ENCODE measurements at regions not wholly inside any gene's neighbourhood (a gene's known extent, or its start where the extent isn't known, plus 50 kb on each side); places are given as distances from the start of the nearest gene placed in this dataset.

- TF ChIP-seq POLR2AphosphoS5 (IDR thresholded peaks at IDR 0.05) (no peak), CTCF (IDR thresholded peaks at IDR 0.05) (no peak), EP300 (IDR thresholded peaks at IDR 0.05) (no peak), POLR2A (IDR thresholded peaks at IDR 0.05) (no peak)
- WGBS, result 82% methylated on average over 5 of the region's 5 CpGs
- Histone ChIP-seq H3K27ac (no peak overlapping the region), H3K27me3 (no peaks in the 10 kb centered on the region), H3K36me3 (no peaks in the 10 kb centered on the region), H3K4me1 (peaks cover 7% of the 10 kb centered on the region), H3K4me3 (no peak overlapping the region), H3K9me3 (no peaks in the 10 kb centered on the region)
- DNase-seq (ENCODE audit: low spot score in 2 of 2), result no peak
Measured at GRCh38 chr4:24319387-24319786, 265.0 kb downstream of the DHX15 start.

GRCh38 chr4:24315056-24315455 is 269.3 kb downstream of the DHX15 start:
- Histone ChIP-seq H3K27ac (no peak overlapping the region), H3K4me1 (no peaks in the 10 kb centered on the region), H3K4me3 (no peak overlapping the region), H3K36me3 (no peaks in the 10 kb centered on the region), H3K9me3 (no peaks in the 10 kb centered on the region), H3K27me3 (no peaks in the 10 kb centered on the region)
- 93% methylated on average over 1 of the region's 1 CpG for WGBS
- TF ChIP-seq CTCF (IDR thresholded peaks at IDR 0.05) (no peak), POLR2AphosphoS5 (IDR thresholded peaks at IDR 0.05) (no peak), EP300 (IDR thresholded peaks at IDR 0.05) (no peak)
- DNase-seq (ENCODE audit: low spot score in 2 of 2), result no peak

GRCh38 chr4:24312261-24312913 is 272.0 kb downstream of the DHX15 start:
- WGBS, result 85% methylated on average over 3 of the region's 3 CpGs
- Histone ChIP-seq H3K4me3 (no peak overlapping the region), H3K27ac (no peak overlapping the region), H3K4me1 (no peaks in the 10 kb centered on the region), H3K9me3 (peaks cover 3% of the 10 kb centered on the region), H3K27me3 (no peaks in the 10 kb centered on the region), H3K36me3 (no peaks in the 10 kb centered on the region)
- DNase-seq (ENCODE audit: low spot score in 2 of 2), result no peak
- TF ChIP-seq CTCF (IDR thresholded peaks at IDR 0.05) (no peak), POLR2AphosphoS5 (IDR thresholded peaks at IDR 0.05) (no peak), EP300 (IDR thresholded peaks at IDR 0.05) (no peak), POLR2A (IDR thresholded peaks at IDR 0.05) (no peak)

- DNase-seq (ENCODE audit: low spot score in 2 of 2), result no peak
- no peak overlapping the region for H3K4me3 ChIP-seq
- WGBS, result 59% methylated on average over 2 of the region's 2 CpGs
- no peaks in the 10 kb centered on the region for H3K27me3 ChIP-seq
- TF ChIP-seq POLR2A (IDR thresholded peaks at IDR 0.05), result no peak
- TF ChIP-seq POLR2AphosphoS5 (IDR thresholded peaks at IDR 0.05), result no peak
- no peak for TF ChIP-seq CTCF (IDR thresholded peaks at IDR 0.05)
- TF ChIP-seq EP300 (IDR thresholded peaks at IDR 0.05), result no peak
- H3K9me3 ChIP-seq, result no peaks in the 10 kb centered on the region
- H3K27ac ChIP-seq, result no peak overlapping the region
- no peaks in the 10 kb centered on the region for H3K4me1 ChIP-seq
- no peaks in the 10 kb centered on the region for H3K36me3 ChIP-seq
Measured at GRCh38 chr4:24303926-24304325, 280.4 kb downstream of the DHX15 start.

- 92% methylated on average over 3 of the region's 3 CpGs for WGBS
- no peaks in the 10 kb centered on the region for H3K4me1 ChIP-seq
- no peaks in the 10 kb centered on the region for H3K27me3 ChIP-seq
- TF ChIP-seq POLR2A (IDR thresholded peaks at IDR 0.05) (no peak), EP300 (IDR thresholded peaks at IDR 0.05) (no peak)
- no peak overlapping the region for H3K4me3 ChIP-seq
- H3K36me3 ChIP-seq, result no peaks in the 10 kb centered on the region
- no peak for DNase-seq (ENCODE audit: low spot score in 2 of 2)
- no peaks in the 10 kb centered on the region for H3K9me3 ChIP-seq
- H3K27ac ChIP-seq, result no peak overlapping the region
Measured at GRCh38 chr4:24298911-24299310, 285.4 kb downstream of the DHX15 start.

GRCh38 chr4:24287096-24287495 is 297.3 kb downstream of the DHX15 start:
- DNase-seq (ENCODE audit: low spot score in 2 of 2), result no peak
- Histone ChIP-seq H3K4me3 (no peak overlapping the region), H3K9me3 (no peaks in the 10 kb centered on the region), H3K27ac (no peak overlapping the region), H3K27me3 (no peaks in the 10 kb centered on the region), H3K36me3 (no peaks in the 10 kb centered on the region), H3K4me1 (no peaks in the 10 kb centered on the region)
- TF ChIP-seq POLR2AphosphoS5 (IDR thresholded peaks at IDR 0.05) (no peak), EP300 (IDR thresholded peaks at IDR 0.05) (no peak), CTCF (IDR thresholded peaks at IDR 0.05) (no peak), POLR2A (IDR thresholded peaks at IDR 0.05) (no peak)
- 77% methylated on average over 3 of the region's 3 CpGs for WGBS

Data from suprapubic skin (tissue), 4 donors.